ENCODE measurements at regions not wholly inside any gene's neighbourhood (a gene's known extent, or its start where the extent isn't known, plus 50 kb on each side); places are given as distances from the start of the nearest gene placed in this dataset.

DNA sequence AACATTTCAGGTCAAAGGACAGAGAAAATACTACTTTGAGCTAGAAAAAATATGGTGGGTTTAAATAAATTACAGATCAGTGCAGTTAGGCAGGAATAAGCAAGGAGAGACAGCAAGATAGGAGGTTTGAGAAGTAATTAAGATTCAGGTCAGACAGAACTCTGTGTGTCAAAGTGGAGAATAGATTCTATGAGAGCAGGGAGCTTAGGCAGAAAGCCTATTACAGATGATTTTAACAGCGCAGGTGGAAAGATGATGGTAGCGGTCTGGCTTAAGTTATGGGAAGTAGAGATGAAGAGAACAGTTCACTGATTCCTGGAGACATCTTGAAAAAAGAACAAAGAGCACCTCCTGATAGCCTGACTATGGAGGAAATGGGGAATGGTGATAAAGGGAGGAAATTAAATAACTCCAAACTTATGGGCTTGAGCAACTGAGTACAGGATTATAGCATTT, 106.0 kb downstream of the APIP start:
- Histone ChIP-seq H2AK9ac (replicated peaks; ENCODE audit: low read depth, low read length, poor library complexity) (no peak overlapping the region), H3K4me2 (ENCODE audit: low read depth, low read length) (no peak overlapping the region), H2BK15ac (ENCODE audit: low read depth, low read length) (no peak overlapping the region), H3K9ac (ENCODE audit: low read depth, low read length) (no peak overlapping the region), H2BK20ac (ENCODE audit: low read depth, low read length) (no peak overlapping the region), H4K20me1 (ENCODE audit: insufficient read depth, low read length) (no peaks in the 10 kb centered on the region), H3K56ac (ENCODE audit: extremely low read depth, insufficient read depth, low read length) (no peak overlapping the region), H3K14ac (replicated peaks; ENCODE audit: low read depth, low read length) (no peak overlapping the region), H3K27me3 (ENCODE audit: control insufficient read depth, insufficient read depth, low read length) (peaks cover 4% of the 10 kb centered on the region; the same call in 1 of the 2 replicates), H3K9me1 (ENCODE audit: insufficient read depth, low read length) (no peaks in the 10 kb centered on the region), H4K5ac (ENCODE audit: low read depth, low read length) (no peak overlapping the region), H2AK5ac (ENCODE audit: low read depth, low read length) (no peak overlapping the region), H2BK5ac (ENCODE audit: low read depth, low read length, poor library complexity, severe bottlenecking) (no peak overlapping the region), H3K23ac (ENCODE audit: low read depth, low read length) (no peak overlapping the region), H3K4ac (ENCODE audit: low read depth, low read length) (no peak overlapping the region), H3K27ac (ENCODE audit: insufficient read depth, low read length) (no peak overlapping the region), H3K79me1 (ENCODE audit: low read depth in 1 of 2, low read length in 2 of 2) (no peaks in the 10 kb centered on the region), H4K8ac (ENCODE audit: low read depth in 2 of 2, low read length in 2 of 2) (no peak overlapping the region), H2AFZ (replicated peaks; ENCODE audit: low read length, poor library complexity) (no peak overlapping the region), H2BK120ac (ENCODE audit: low read depth, low read length) (no peak overlapping the region), H3K36me3 (ENCODE audit: control insufficient read depth, insufficient read depth, low read length) (no peaks in the 10 kb centered on the region), H3K4me1 (ENCODE audit: control insufficient read depth, insufficient read depth, low read length) (no peaks in the 10 kb centered on the region), H3K4me3 (ENCODE audit: insufficient read depth, low read depth, low read length) (no peak overlapping the region), H3K9me3 (ENCODE audit: control insufficient read depth, insufficient read depth, low read length) (peaks cover 3% of the 10 kb centered on the region), H3K18ac (ENCODE audit: low read depth, low read length) (no peak overlapping the region), H4K91ac (ENCODE audit: insufficient read depth, low read depth, low read length) (no peak overlapping the region)
- ChIA-PET POLR2A (ENCODE audit: unreplicated experiment) (no interaction called here), CTCF (interaction anchor here (0.6 to 1.1 kb wide), 2 partner anchors 8 to 174 kb away, joined by 3 read pairs; no protein-coding TSS in a partner anchor)
- TF ChIP-seq RCOR1 (IDR thresholded peaks at IDR 0.05; ENCODE audit: insufficient replicate concordance, low read length) (no peak), CHD1 (IDR thresholded peaks at IDR 0.05; ENCODE audit: low read depth, low read length) (no peak), BHLHE40 (IDR thresholded peaks at IDR 0.05; ENCODE audit: low read depth, low read length) (no peak), POLR2A (IDR thresholded peaks at IDR 0.05; ENCODE audit: low read depth, low read length) (no peak)
- dilution Hi-C loops (cut with HindIII; ENCODE audit: low sequenced_read_pairs, unreplicated experiment) = no loop called here
- no TSS peak for BruUV-seq (replicated peaks)
- DNase-seq = no peak
- intact Hi-C loops (cut with micrococcal nuclease) = no loop called here
- WGBS, 2 experiments (ENCODE audit: extremely low coverage in 2 of 2, insufficient read length in 1 of 2) = no CpG with 5 or more reads among the region's 2 CpGs
- in situ Hi-C loops (cut with MboI; ENCODE audit: low sequenced_read_pairs) = no loop called here
- ATAC-seq (ENCODE audit: low read depth) = no peak
